EH (cell line): ENCODE measurements at regions not wholly inside any gene's neighbourhood (a gene's known extent, or its start where the extent isn't known, plus 50 kb on each side); places are given as distances from the start of the nearest gene placed in this dataset.
A peak's percentile ranks its signal among the peaks of the same experiment; 100 is the strongest.
"Not testable (repeated sequence)": the region's sequence is repeated elsewhere in the genome, so short reads cannot be mapped to it uniquely, and the experiment has no call there.

Source experiments
- DNase-seq: peaks from one replicate; pipeline ENCODE4 v3.0.0-alpha.2; 2015; ENCODE audit warnings: low read depth

DNA sequence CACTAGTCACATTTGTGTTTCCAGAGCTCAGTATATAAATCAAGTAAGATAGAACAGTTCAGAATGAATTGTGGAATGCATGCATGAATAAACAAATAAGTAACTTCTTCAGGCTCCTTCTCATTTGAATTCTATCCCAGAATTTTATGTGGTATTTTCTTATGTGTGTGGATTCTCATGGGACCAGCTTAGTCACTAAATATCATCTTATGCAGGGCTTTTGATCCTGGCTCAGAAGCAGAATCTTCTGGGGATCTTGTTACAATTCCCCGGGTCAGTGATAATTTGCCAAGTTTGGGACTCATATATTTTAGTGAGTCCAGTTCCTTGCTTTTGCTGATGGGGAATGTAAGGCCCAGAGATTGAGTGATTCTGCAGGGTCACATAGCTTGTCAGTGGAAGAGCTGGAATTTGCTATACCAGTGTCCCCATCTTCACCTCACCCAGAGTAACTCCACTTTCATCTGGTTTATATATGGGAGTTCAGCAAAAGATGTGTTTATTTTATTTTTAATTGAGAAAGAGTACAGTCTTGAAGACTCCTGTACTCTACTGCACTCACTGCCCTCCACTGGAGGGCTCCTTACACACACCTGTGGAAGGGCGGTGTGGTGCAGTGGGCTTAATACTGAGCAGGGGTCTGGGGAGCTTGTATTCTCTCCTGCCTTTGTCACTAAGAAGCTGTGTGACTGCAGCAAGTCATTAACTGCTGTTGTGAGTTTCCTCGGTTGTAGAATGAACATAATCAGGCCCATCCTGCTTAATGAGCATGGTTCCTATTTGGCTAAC is 198.2 kb upstream of the CXorf66 start:
- DNase-seq = no peak

DNA sequence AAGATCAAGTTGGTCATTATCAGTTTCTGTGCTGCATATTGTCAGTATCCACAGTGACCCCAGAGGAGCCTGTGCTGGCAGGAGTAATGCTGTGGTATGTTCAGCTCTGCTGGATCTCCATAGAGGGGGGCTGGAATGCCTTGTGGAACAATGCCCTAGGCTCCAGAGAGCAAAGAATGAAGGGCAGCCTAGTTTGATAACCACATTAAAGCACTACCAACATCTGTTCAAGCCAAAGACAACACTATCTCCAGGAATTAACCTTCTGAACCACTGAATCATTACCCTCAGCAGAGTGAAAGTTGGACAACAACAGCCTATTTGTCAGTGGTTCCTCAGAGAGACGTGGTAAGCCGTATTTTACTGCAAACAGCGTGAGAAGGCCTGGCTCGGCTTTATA is 192.3 kb upstream of the CXorf66 start:
- no peak for DNase-seq

- no peak for DNase-seq
These were observed 191.8 kb upstream of the CXorf66 start for GRCh38 chrX:140157143-140157542.

GRCh38 chrX:140151316-140151715 is 186.0 kb upstream of the CXorf66 start:
- no peak for DNase-seq

DNA sequence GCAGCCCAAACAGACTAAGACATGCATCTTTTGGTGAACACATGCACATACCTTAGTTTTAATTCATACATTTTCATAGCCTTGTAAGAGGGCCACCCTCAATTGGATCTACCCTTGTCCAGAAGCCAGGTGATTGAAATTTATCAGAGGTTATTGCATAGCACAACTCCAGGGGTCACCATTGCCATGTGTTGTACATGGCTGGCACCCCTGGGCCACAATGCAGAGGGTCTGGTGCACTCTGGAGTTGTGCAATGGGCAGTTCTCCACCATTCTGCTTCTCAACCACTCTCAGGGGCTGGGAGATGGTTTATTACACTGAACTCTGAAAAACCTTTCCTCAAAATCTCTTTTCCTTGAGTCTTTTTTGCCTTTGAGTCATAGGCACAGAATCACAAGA is 184.4 kb upstream of the CXorf66 start:
- no peak for DNase-seq

DNA sequence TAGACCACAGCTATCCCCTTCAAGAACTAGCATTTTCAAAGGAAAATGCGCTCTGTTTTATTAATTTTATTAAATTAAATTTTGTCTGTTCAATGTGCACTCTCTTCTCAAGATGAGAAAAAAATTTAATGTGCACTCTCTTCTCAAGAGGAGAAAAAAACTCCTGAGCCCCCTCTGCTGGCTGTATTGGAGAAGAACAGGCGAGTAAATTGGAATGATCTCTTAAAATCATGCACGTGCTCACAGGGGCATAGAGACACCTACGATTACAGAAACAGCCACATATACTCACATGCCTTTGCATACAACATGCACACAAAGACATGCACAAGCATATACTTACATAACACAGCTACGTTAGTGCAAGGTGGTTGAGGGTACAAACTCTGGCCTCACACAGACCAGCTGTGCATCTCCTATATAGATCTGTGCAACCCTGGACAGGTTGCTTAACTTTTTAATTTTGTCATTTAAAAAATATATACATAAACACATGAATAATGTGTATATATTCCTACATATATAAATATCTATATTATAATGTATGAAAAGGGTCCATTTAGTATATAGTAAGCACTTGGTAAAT is 176.2 kb upstream of the CXorf66 start:
- peak; percentile 9 for DNase-seq

DNA sequence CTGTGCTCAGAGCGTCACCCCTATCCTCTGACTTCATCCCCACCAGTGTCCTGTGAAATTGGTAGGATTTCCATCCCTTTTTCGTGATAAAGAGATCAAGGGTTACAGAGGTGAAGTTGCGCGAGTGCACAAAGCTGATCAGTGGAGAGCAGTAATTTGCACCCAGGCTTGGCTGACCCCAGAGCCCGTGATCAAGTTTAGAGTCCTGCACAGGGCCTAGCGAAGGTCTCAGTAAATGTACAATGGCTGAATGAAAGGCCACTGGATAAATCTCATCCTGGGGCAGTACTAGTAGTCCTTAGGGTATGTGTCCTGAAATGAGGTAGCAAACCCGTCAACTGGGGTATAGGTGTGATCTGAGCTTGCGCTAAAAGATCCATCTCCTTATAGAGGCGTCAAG is 173.2 kb upstream of the CXorf66 start:
- not testable (repeated sequence) for DNase-seq

- DNase-seq = not testable (repeated sequence)
These were observed 172.7 kb upstream of the CXorf66 start for GRCh38 chrX:140138065-140138464.

DNA sequence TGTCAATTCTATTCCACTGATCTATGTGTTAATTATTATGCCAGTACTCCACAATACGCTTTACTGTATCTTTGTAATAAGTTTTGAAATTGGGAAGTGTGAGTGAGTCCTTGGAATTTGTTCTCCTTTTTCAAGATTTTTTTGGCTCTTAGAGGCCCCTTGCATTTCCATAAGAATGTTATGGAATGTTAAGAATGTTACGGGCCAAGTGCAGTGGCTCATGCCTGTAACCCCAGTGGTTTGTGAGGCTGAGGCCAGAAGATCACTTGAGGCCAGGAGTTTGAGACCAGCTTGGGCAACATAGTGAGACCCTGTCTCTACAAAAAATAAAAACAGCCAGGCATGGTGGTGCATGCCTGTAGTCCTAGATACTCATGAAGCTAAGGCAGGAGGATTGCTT is 167.6 kb upstream of the CXorf66 start:
- DNase-seq = no peak

- no peak for DNase-seq
These were observed 158.1 kb upstream of the CXorf66 start for GRCh38 chrX:140123446-140123845.

DNA sequence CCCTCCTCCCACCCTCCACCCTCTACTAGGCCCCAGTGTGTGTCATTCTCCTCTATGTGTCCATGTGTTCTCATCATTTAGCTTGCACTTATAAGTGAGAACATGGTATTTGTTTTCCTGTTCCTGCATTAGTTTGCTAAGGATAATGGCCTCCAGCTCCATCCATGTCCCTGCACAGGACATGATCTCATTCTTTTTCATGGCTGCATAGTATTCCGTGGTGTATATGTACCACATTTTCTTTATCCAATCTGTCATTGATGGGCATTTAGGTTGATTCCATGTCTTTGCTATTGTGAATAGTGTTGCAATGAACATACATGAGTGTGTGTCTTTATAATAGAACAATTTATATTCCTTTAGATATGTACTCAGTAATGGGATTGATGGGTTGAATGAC is 148.7 kb upstream of the CXorf66 start:
- DNase-seq = not testable (repeated sequence)

DNA sequence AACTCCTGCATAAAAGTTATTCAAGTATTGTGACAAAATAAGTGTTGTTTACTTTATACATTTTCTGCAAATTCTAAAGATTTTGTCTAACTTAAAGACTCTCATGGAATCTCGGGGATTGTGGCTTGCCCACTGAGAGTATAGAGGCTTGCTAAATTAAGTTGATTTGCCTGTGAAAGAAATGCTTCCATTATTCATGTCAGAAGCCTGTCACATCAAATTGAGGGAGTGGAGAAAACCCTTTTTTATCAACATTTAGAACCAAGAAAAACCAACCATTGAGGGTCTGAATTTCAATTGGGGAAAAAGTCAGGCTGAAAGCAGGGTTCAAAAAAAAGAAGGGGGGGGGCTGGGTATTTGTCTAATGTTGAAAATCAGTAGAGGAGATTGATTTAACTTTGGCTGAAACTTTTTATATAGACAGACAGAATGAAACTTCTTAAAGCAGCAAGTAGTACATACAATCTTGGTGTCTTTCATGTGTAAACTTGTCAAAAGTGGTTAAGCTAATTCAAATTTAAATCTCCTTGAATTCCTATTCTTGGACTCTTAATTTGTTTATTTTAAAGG is 144.8 kb upstream of the CXorf66 start:
- DNase-seq = no peak

DNA sequence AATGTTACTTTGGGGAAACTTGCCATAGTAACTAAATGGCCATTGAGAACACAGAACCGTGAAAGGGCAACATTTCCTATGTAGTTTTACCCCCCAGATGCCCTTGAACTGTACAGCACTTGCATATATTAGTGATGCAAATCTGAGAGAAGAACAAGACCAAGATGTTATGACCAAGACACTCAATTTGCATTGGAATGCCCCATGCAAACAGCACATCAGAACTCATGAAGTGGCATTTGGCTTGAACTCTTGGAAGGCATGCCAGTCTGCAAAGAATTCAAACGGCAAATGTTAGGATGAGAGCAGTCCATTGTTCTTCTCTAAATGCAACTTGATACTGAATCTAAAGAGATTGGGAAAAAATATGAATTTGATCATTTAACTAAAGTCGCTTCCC is 139.4 kb upstream of the CXorf66 start:
- DNase-seq = no peak

DNA sequence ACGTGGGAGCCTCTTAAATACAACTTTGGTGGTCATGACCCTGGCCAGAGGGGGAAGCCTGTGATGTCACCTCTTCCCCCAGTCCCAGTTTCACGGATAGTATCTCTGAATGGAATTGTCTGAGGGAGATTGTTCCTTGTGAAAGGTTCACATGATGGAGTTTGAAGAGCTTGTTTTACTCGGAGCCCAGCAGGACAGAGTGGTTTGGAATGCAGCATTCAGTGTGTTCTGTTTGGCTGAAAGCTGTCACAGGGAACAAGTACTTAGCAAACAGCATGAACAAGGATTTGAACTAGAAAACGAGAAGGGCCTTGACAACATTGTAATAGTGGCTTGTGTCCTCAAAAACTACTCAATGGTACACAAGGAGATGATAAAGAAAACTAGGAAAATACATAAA is 133.9 kb upstream of the CXorf66 start:
- no peak for DNase-seq

- DNase-seq = no peak
These were observed 126.8 kb upstream of the CXorf66 start for GRCh38 chrX:140092121-140092520.

GRCh38 chrX:140091125-140091886 is 126.0 kb upstream of the CXorf66 start:
- DNase-seq = no peak

DNA sequence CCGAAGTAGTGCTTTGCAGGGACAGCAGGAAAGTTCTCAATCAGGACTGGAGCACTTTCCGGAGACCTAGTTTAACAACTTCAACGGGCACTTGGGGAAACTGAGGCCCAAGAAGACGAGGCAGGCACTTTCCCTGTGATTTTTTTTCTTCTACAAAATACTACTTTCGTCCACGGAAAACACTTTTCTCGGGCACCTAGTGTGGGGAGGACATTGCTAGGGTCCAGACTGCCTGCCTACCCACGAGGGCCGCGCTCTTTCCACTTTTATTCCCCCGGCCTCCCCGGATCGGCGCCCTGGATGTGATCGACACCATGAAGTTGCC is 125.4 kb upstream of the CXorf66 start:
- no peak for DNase-seq

- DNase-seq = no peak
These were observed 123.1 kb upstream of the CXorf66 start for GRCh38 chrX:140088438-140088837.

DNA sequence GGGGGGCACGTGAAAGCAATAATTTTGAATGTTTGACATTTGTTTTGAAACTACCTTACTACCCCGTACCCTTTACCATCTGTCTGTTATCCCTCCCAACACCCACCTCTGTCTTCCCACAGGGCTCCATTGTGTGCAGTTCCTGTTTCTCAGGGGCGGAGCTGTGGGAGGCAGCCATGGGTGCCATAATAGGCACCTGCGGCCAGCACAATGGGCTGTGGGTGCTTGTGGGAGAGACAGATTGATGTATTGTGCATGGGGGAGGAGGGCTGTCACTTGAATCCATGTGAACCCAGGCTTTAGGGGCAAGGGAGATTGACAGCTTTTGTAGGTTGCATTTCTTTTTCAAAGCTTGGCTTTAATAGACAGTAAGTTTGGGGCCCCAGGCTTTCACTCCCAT is 122.6 kb upstream of the CXorf66 start:
- no peak for DNase-seq

DNA sequence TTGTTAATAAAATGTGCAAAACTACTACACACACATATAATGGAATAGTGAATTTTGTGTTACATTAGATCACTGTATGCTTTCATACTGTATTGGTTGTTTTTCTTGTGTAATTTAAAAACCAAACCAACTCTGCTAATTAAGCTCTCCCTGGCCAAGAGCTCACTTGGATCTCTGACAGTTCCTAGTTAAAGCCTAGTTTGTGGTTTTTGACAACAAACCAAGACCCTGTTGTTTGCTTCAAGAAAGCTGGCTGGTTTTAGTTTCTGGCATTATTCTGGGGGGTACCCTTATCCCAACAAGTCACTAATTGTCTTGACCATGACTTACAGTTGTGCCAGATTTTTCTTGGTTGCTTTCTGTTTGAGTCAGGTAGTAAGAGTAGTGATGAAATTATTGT is 121.4 kb upstream of the CXorf66 start:
- DNase-seq = no peak

DNA sequence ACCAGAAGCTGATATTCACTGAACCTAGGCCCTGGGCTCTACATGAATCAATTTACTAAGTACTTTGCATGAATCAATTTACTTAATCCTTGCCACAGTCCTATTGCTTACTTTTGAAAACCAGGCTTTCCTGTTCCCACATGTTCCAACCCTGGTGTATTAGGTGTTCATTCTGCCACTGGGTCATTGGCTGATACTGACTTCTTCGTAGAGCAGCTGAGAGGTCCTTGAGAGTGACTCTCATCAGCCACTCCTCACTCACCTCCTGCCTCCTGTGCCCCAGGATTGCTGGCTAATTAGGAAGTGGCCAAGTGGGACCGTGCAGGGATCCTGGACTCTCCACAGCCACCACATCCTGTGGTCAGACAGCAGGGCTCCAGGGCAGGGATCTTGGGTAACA is 109.5 kb upstream of the CXorf66 start:
- not testable (repeated sequence) for DNase-seq

GRCh38 chrX:140071037-140071436 is 105.7 kb upstream of the CXorf66 start:
- no peak for DNase-seq
